Rectal smooth muscle tissue (tissue), 1 donor: ENCODE measurements at regions not wholly inside any gene's neighbourhood (a gene's known extent, or its start where the extent isn't known, plus 50 kb on each side); places are given as distances from the start of the nearest gene placed in this dataset.

Source experiments
- H3K27ac ChIP-seq: one replicate; pipeline ENCODE4 v1.7.0; 2013; ENCODE audit warnings: low read depth, low read length, inconsistent platforms
- H3K27me3 ChIP-seq: one replicate; pipeline ENCODE4 v1.7.0; 2013; ENCODE audit warnings: low read length; ENCODE audit not compliant: control insufficient read depth, insufficient read depth
- H3K36me3 ChIP-seq: one replicate; pipeline ENCODE4 v1.7.0; 2013; ENCODE audit warnings: low read length; ENCODE audit not compliant: control insufficient read depth, insufficient read depth
- H3K4me1 ChIP-seq: one replicate; pipeline ENCODE4 v1.7.0; 2013; ENCODE audit warnings: low read length; ENCODE audit not compliant: control insufficient read depth, insufficient read depth
- H3K4me3 ChIP-seq: one replicate; pipeline ENCODE4 v1.7.0; 2013; ENCODE audit warnings: low read length
- H3K9ac ChIP-seq: one replicate; pipeline ENCODE4 v1.7.0; 2013; ENCODE audit warnings: low read length

- Histone ChIP-seq H3K4me3 (no peak overlapping the region), H3K9ac (no peak overlapping the region)
Measured at GRCh38 chr16:79312502-79312901, 288.0 kb downstream of the MAF start.

DNA sequence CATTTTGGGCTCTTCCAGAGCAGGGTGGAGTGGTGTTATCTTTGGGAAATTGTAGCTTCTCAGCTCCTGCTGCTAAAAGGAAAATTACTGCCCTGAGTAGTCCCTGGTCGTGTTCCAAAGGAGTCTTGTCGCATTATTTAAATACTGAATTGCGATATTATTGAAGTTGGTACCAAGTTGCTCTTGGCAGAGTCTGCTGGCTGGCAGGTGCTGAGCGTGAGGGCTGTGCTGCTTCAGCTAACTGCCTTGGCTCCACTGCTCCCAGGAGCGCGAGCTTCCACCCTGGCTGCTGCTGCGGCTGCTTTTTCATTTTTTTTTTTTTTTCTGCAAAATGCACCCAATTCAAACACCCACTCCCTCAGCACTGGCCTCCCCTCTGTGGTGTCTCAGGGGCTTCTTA lies 289.8 kb downstream of the MAF start:
- no peak overlapping the region for H3K4me3 ChIP-seq
- H3K36me3 ChIP-seq = no peaks in the 10 kb centered on the region
- H3K27ac ChIP-seq = no peak overlapping the region
- no peaks in the 10 kb centered on the region for H3K27me3 ChIP-seq
- H3K4me1 ChIP-seq = no peaks in the 10 kb centered on the region
- no peak overlapping the region for H3K9ac ChIP-seq

More at GRCh38 chr16:79312502-79312901, 288.0 kb downstream of the MAF start:
- no peaks in the 10 kb centered on the region for H3K4me1 ChIP-seq
- no peaks in the 10 kb centered on the region for H3K27me3 ChIP-seq
- no peaks in the 10 kb centered on the region for H3K36me3 ChIP-seq
- no peak overlapping the region for H3K27ac ChIP-seq

DNA sequence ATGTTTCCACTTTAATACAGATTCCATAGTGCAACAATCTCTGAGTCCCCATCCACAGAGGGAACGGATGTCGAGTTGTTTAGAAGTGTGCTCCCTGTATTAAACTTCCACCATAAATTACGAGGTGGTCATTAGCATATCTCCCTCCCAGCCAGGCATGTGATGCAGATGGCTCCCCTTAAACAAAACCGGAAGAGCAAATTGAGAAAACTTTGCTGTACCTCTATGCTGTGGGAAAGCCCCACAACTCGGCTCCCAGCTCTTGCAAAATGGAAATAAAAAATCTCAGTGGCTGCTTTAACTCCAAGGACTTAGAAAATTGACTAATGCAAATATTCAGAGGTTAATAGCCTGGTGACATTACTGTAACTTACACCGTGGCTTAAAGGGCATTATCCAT lies 290.9 kb downstream of the MAF start:
- no peaks in the 10 kb centered on the region for H3K36me3 ChIP-seq
- no peak overlapping the region for H3K4me3 ChIP-seq
- no peak overlapping the region for H3K9ac ChIP-seq
- no peaks in the 10 kb centered on the region for H3K27me3 ChIP-seq
- no peaks in the 10 kb centered on the region for H3K4me1 ChIP-seq
- no peak overlapping the region for H3K27ac ChIP-seq

GRCh38 chr16:79307214-79307613 lies 293.3 kb downstream of the MAF start:
- Histone ChIP-seq H3K27ac (no peak overlapping the region), H3K4me3 (no peak overlapping the region), H3K36me3 (no peaks in the 10 kb centered on the region), H3K4me1 (no peaks in the 10 kb centered on the region), H3K9ac (no peak overlapping the region), H3K27me3 (no peaks in the 10 kb centered on the region)

DNA sequence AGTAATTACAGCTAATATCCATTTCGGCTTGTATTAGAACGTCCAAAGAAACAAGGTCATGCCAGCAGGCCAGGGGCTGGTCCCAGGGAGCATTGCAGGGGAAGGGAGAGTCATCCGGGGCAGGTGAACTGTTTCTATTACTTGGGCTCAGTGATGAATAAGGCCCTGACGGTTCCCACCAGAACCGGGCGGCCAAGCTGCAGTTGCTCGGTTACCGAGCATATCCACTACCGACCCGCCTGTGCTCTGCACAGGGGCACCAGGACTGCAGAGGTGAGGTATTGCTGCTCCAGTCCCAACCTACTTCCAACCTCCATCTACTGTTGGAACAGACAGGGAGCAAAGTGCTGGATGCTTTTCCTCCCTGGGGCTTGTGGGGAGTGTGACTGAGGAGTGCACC lies 295.5 kb downstream of the MAF start:
- H3K4me3 ChIP-seq = no peak overlapping the region
- H3K36me3 ChIP-seq = no peaks in the 10 kb centered on the region
- H3K27me3 ChIP-seq = no peaks in the 10 kb centered on the region
- no peaks in the 10 kb centered on the region for H3K4me1 ChIP-seq
- H3K27ac ChIP-seq = no peak overlapping the region
- H3K9ac ChIP-seq = no peak overlapping the region

DNA sequence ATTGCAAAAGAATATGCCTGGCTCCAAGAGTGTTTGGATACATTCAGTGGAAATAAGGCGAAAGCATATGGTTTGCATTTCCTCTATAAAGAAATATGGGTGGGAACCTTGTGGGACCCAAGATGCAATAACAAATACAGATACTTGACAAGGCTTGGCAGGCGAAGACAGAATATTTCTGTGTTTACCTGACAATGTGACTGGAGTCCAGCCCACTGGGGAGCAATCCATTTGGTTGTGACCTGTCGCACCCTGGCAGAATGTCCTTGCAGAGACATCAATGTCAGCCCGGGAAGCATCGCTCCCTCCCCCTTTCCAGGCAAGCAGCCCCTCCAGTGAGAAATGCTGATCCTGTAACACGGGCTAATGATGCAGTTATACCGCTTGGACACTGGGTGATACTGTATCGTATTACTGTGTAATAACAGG lies 296.6 kb downstream of the MAF start:
- H3K27ac ChIP-seq = no peak overlapping the region
- H3K4me1 ChIP-seq = no peaks in the 10 kb centered on the region
- H3K9ac ChIP-seq = no peak overlapping the region
- H3K4me3 ChIP-seq = no peak overlapping the region
- H3K36me3 ChIP-seq = no peaks in the 10 kb centered on the region
- no peaks in the 10 kb centered on the region for H3K27me3 ChIP-seq

- Histone ChIP-seq H3K36me3 (no peaks in the 10 kb centered on the region), H3K27me3 (no peaks in the 10 kb centered on the region), H3K9ac (no peak overlapping the region), H3K4me3 (no peak overlapping the region), H3K27ac (no peak overlapping the region), H3K4me1 (no peaks in the 10 kb centered on the region)
Measured at GRCh38 chr16:79303206-79303605, 297.3 kb downstream of the MAF start.

DNA sequence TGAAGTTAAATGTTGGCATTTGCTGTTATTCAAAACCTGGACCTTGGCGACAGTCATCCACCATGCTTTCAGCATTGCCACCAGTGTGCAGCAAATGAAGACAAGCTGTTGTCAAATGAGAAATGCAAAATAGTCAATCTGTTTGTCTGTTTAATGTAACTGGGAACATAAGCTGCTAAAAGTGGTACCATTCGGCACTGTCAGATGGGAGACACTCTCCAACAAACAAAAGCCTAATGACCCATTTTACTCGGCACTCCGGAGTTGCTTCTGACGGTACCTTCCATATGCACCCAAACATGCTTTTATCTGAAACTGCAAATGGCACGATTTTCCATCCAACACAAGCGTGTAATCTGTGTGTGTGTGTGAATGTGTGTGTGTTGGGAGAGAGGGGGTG lies 297.8 kb downstream of the MAF start:
- no peak overlapping the region for H3K4me3 ChIP-seq
- no peak overlapping the region for H3K9ac ChIP-seq
- no peak overlapping the region for H3K27ac ChIP-seq
- no peaks in the 10 kb centered on the region for H3K4me1 ChIP-seq
- no peaks in the 10 kb centered on the region for H3K36me3 ChIP-seq
- no peaks in the 10 kb centered on the region for H3K27me3 ChIP-seq

DNA sequence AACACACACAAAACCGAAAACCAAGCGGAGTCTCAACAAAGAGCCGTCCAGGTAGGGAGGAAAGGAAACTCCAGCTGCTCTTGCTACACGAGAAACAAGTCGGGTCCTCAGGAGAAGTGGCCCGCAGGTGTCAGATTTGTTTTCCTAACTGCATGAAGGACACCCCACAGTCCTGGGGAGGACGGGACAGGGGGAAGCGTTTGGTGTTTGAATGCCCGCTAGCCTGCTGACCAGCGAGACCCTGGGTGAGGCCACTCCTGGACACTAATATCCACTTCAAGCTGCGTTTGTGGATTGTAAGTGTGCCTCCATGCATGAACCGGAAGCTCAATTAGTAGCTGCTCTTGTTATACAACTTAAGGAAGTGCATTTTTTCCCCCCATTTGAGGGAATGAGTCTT lies 299.5 kb downstream of the MAF start:
- Histone ChIP-seq H3K27me3 (no peaks in the 10 kb centered on the region), H3K27ac (no peak overlapping the region), H3K9ac (no peak overlapping the region), H3K36me3 (no peaks in the 10 kb centered on the region), H3K4me3 (no peak overlapping the region), H3K4me1 (no peaks in the 10 kb centered on the region)

DNA sequence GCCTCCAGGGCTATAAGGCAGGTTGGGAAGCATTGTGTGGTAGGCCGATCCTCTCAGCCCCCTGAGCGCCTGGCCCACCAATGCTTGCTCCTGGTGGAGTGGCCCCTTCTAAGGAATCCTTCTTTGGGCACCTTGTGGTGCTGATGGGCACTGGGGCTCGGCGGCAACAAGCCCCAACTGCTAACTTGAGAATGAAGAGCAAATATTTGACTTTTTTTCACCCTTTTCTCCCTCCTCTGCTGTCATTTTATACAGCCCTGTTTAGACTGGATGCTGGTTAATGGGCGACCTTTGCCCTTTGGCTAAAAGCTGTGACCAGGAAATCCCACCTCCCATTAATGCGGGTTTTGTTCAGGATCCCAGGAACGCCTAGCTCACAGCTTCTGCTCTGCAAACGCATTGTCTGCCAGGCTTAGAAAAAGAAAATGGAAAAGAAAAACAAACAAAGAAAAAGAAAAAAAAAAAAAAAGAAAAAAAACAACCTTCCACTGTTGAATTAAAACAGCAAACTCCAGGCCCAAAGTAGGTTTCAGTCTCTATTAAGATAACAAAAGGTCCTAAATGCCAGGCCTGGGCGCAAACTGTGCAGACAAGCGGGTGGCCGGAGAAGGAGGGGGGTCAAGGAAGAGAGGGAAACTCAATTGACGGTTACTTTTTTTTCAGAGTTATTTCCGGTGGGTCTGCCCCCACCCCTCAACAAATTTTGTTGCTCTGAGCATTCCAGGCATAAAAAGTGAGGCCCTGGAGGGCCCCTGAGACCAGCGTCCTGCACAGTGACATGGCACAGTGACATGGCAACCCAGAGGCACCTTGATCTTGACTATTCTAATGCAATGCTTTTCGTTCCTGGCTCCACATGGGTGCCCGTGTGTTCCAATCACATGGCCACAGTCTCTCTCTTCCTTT lies 301.4 kb downstream of the MAF start:
- Histone ChIP-seq H3K27ac (no peak overlapping the region), H3K4me1 (no peaks in the 10 kb centered on the region), H3K9ac (no peak overlapping the region), H3K4me3 (no peak overlapping the region), H3K36me3 (no peaks in the 10 kb centered on the region), H3K27me3 (no peaks in the 10 kb centered on the region)

DNA sequence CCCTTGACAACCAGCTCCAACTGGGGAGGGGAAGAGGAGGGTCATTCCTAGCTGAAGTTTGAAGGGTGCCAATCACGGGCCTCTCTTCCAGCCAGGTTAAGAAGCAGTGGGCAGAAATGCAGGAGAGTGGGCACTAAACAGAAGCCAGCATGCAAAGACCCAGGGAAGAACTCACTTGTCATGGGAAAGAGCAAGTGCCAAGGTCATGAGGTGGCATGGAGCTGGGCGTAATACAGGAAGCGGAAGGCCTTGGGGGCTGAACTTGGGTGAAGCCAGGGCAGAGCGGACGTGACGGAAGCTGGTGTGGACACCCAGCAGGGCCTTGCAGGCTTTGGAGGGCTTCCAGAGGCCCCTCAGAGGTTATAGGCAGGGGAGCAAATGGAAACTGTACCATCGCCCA lies 302.1 kb downstream of the MAF start:
- H3K36me3 ChIP-seq = no peaks in the 10 kb centered on the region
- H3K27ac ChIP-seq = no peak overlapping the region
- H3K27me3 ChIP-seq = peaks cover 2% of the 10 kb centered on the region
- H3K9ac ChIP-seq = no peak overlapping the region
- no peak overlapping the region for H3K4me3 ChIP-seq
- no peaks in the 10 kb centered on the region for H3K4me1 ChIP-seq

DNA sequence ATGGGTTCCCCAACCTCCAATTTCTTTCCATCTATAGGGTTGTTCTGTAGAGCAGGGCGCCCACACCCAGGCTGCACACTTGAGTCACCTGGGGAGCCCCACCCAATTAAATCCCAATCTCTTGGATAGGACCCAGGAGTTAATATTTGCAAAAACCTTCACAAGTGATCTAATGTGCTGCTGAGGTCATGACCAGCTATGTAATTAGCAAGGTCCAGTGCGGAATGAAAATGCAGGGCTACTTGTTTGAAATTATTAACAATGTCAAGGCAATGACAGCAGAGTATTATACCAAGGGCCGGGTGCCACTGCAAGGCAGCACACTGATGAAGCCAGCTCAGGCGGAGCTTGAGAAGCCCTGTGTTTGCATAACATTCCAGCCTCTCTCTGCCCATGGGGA lies 302.7 kb downstream of the MAF start:
- no peak overlapping the region for H3K9ac ChIP-seq
- no peaks in the 10 kb centered on the region for H3K36me3 ChIP-seq
- H3K27me3 ChIP-seq = peaks cover 2% of the 10 kb centered on the region
- H3K4me1 ChIP-seq = no peaks in the 10 kb centered on the region
- no peak overlapping the region for H3K27ac ChIP-seq
- no peak overlapping the region for H3K4me3 ChIP-seq

DNA sequence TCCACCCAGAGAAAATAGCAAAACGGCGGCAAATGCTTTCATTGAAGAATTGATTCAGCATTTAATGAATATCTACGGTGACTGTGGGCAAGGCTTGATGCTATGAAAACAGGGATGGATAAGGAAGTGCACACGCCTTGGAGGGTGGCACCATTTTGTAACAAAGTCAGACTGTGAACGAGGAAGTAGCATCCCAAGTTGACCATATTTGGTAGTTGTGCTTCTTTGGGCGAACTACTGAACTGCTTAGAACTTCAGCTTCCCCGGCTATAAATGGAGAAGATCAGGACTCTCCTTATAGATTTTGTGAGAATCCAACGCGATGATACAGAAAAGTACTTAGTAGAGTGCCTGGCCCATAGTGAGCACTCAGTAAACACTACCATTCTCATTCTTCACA lies 303.2 kb downstream of the MAF start:
- no peaks in the 10 kb centered on the region for H3K36me3 ChIP-seq
- H3K27ac ChIP-seq = no peak overlapping the region
- no peak overlapping the region for H3K9ac ChIP-seq
- no peaks in the 10 kb centered on the region for H3K4me1 ChIP-seq
- no peak overlapping the region for H3K4me3 ChIP-seq
- H3K27me3 ChIP-seq = peaks cover 2% of the 10 kb centered on the region
